ENCODE measurements at regions not wholly inside any gene's neighbourhood (a gene's known extent, or its start where the extent isn't known, plus 50 kb on each side); places are given as distances from the start of the nearest gene placed in this dataset.

DNA sequence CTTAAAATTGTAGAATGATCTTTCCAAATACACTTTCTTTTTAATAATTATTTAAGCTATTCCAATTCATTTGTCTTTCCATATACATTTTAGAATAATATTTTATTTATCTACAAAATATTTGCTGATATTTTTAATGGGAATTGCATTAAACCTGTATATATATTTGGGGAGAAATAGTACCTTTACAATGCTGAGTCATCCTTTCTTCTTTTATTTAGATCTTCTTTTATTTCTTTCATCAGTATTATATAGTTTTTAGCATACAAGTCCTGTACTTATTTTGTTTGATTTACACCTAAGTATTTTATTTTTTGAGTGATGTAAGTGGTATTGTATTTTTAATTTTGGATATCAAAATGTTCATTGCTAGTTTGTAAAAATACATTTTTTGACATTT lies 639.5 kb upstream of the GOT2 start:
- in situ Hi-C loops (cut with MboI) (no loop called here), intact Hi-C loops (cut with micrococcal nuclease) (no loop called here)
- ATAC-seq, result no peak
- FAIRE-seq, result no peak
- DNase-seq (ENCODE audit: extremely low read depth in 1 of 4, low spot score in 3 of 4), result no peak
- Histone ChIP-seq H3K9me3 (replicated peaks; ENCODE audit: control insufficient read depth, insufficient read depth, low read depth, low read length) (no peaks in the 10 kb centered on the region), H2AFZ (ENCODE audit: low read depth, low read length) (no peak overlapping the region), H3K27ac (ENCODE audit: extremely low read depth, low read depth, low read length) (no peak overlapping the region), H3K9ac (ENCODE audit: insufficient read depth in 1 of 2, low read depth in 2 of 2, low read length in 2 of 2) (no peak overlapping the region), H3K4me1 (replicated peaks in 1 of 2; ENCODE audit: control insufficient read depth in 2 of 2, insufficient read depth in 2 of 2, low read length in 2 of 2) (no peaks in the 10 kb centered on the region; a peak in 1 of 5 replicates), H3K27me3 (ENCODE audit: control insufficient read depth in 2 of 2, insufficient read depth in 2 of 2, low read length in 2 of 2) (no peaks in the 10 kb centered on the region), H3K79me2 (ENCODE audit: control insufficient read depth, insufficient read depth, low read length) (no peaks in the 10 kb centered on the region), H3K9me1 (ENCODE audit: control insufficient read depth, insufficient read depth, low read length) (no peaks in the 10 kb centered on the region), H3K4me3 (no peak overlapping the region), H3K4me2 (ENCODE audit: insufficient read depth, low read length) (no peak overlapping the region), H3K36me3 (ENCODE audit: control insufficient read depth, insufficient read depth, low read length) (no peaks in the 10 kb centered on the region), H4K20me1 (replicated peaks; ENCODE audit: control insufficient read depth, insufficient read depth, low read length) (no peaks in the 10 kb centered on the region)
- CTCF ChIA-PET (ENCODE audit: low intra/inter-chr PET ratio), result no interaction called here
- POLR2A ChIA-PET, result no interaction called here
- BruUV-seq (replicated peaks), result no TSS peak
- TF ChIP-seq HNRNPUL1 (IDR thresholded peaks at IDR 0.05; ENCODE audit: low read length) (no peak), MAFG (tag; conservative IDR thresholded peaks at IDR 0.05) (peak; percentile 67), TAF15 (IDR thresholded peaks at IDR 0.05; ENCODE audit: low read depth, low read length) (no peak), ETV6 (IDR thresholded peaks at IDR 0.05; ENCODE audit: borderline replicate concordance in 1 of 2, low read depth in 2 of 2, low read length in 1 of 2) (no peak), ETV6 (CRISPR knock-in tag; IDR thresholded peaks at IDR 0.05; ENCODE audit: borderline replicate concordance) (no peak), MAFK (IDR thresholded peaks at IDR 0.05; ENCODE audit: low read length) (peak; percentile 15; the same call in 1 of the 2 replicates), ZNF140 (CRISPR knock-in tag; IDR thresholded peaks at IDR 0.05) (no peak), ZNF316 (IDR thresholded peaks at IDR 0.05) (peak; percentile 85), CSDE1 (IDR thresholded peaks at IDR 0.05) (no peak), PPARD (CRISPR knock-in tag; IDR thresholded peaks at IDR 0.05) (no peak), NRF1 (conservative IDR thresholded peaks at IDR 0.05 in 1 of 2, IDR thresholded peaks at IDR 0.05 in 1 of 2) (no peak), ATF2 (CRISPR knock-in tag; IDR thresholded peaks at IDR 0.05) (no peak), TRIM24 (IDR thresholded peaks at IDR 0.05) (no peak), U2AF1 (optimal IDR thresholded peaks at IDR 0.05; ENCODE audit: low read depth, low read length) (no peak), PCBP1 (IDR thresholded peaks at IDR 0.05; ENCODE audit: low read depth, low read length, poor library complexity, severe bottlenecking) (no peak)
- TF ChIP-seq, protein P1, sequence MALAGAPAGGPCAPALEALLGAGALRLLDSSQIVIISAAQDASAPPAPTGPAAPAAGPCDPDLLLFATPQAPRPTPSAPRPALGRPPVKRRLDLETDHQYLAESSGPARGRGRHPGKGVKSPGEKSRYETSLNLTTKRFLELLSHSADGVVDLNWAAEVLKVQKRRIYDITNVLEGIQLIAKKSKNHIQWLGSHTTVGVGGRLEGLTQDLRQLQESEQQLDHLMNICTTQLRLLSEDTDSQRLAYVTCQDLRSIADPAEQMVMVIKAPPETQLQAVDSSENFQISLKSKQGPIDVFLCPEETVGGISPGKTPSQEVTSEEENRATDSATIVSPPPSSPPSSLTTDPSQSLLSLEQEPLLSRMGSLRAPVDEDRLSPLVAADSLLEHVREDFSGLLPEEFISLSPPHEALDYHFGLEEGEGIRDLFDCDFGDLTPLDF (CRISPR knock-in tag; IDR thresholded peaks at IDR 0.05), result no peak
- TF ChIP-seq, protein P2, sequence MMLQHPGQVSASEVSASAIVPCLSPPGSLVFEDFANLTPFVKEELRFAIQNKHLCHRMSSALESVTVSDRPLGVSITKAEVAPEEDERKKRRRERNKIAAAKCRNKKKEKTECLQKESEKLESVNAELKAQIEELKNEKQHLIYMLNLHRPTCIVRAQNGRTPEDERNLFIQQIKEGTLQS (IDR thresholded peaks at IDR 0.05), result no peak
- TF ChIP-seq, protein P2 (CRISPR knock-in tag; conservative IDR thresholded peaks at IDR 0.05), result no peak
- TF ChIP-seq, protein P3, sequence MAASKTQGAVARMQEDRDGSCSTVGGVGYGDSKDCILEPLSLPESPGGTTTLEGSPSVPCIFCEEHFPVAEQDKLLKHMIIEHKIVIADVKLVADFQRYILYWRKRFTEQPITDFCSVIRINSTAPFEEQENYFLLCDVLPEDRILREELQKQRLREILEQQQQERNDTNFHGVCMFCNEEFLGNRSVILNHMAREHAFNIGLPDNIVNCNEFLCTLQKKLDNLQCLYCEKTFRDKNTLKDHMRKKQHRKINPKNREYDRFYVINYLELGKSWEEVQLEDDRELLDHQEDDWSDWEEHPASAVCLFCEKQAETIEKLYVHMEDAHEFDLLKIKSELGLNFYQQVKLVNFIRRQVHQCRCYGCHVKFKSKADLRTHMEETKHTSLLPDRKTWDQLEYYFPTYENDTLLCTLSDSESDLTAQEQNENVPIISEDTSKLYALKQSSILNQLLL (CRISPR knock-in tag; IDR thresholded peaks at IDR 0.05; ENCODE audit: borderline replicate concordance), result no peak
